HG02885 (cell line): ENCODE measurements at regions not wholly inside any gene's neighbourhood (a gene's known extent, or its start where the extent isn't known, plus 50 kb on each side); places are given as distances from the start of the nearest gene placed in this dataset.

Source experiments
- ATAC-seq: cut with Tn5 transposase; IDR thresholded peaks from one replicate; pipeline ENCODE4 v1.9.1; 2021; ENCODE audit warnings: mild to moderate bottlenecking; ENCODE audit not compliant: unreplicated experiment, poor library complexity

- no peak for ATAC-seq
Observed at GRCh38 chr16:7992616-7993015, 597.7 kb downstream of the TMEM114 start.

GRCh38 chr16:7990626-7991260 lies 599.6 kb downstream of the TMEM114 start:
- no peak for ATAC-seq

DNA sequence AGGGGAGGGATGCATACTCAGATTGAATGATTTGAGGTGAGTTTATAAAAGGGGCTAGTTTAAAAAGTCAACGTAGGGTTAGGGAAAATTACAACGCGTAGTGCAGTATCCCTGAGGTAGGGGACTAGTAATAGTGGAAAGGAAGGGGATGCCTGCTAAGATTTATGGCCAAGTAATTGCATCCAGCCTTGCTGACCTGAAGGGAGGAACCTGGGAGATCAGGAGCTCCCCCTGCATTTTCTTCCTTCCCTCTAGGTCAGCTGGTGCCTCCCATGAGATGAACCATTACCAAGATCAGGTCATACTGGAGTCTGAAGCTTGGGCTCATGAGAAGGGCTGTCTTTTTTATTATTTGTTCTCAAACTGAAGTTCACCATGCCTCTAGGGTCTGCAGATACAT lies 606.6 kb downstream of the TMEM114 start:
- ATAC-seq: no peak

- ATAC-seq: no peak
Observed at GRCh38 chr16:7980133-7980483, 610.2 kb downstream of the TMEM114 start.

DNA sequence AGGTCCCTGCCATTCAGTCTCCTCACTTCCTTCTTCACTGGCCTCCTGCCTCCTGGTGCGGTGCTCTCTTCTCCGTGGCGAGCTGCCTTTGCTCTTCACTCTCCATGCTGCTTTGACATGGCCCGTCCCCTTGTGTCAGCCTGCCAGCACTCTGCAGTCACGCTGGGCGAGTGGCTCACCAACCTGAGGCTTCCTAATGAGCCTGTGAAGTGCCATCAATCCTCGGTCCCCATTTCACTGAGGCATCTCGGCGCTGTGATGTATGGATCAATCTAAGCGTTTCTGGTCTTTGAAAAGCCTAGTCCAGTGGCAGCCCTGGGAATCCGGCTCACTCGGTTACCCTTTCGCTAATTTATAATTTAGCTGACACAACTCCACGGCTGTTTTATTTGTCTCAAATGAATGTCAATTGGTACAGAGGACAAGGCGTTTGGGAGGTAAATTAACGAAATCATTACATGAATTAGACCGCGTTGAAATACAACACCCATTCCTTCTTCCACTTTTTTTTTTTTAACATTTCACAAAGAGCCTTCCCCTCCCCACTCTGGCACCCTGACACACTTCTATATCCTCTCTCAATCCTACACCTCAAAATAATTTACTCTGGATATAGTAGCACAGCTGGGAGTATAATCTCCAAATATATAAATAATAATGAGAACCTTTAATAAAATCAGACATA lies 610.7 kb downstream of the TMEM114 start:
- ATAC-seq: no peak

DNA sequence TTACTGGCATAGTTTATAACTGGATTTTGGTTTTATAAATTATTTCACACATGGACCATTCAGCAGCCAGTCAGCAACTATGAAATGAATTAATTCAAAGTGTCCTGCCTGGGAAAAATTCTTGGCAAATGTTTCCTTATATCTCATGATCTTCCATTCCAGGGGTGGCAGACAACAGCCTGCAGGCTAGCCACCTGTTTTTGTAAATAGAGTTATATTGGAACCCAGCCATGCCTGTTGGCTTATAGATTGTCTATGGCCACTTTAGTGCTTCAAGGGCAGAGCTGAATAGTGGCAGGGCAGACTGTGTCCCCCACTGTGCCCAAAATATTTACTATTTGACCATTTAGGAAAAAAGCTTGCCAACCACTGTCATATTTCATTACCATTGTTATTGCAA lies 613.7 kb downstream of the TMEM114 start:
- no peak for ATAC-seq

- ATAC-seq: no peak
Observed at GRCh38 chr16:7976125-7976524, 614.2 kb downstream of the TMEM114 start.

- ATAC-seq: no peak
Observed at GRCh38 chr16:7967996-7968509, 622.3 kb downstream of the TMEM114 start.

GRCh38 chr16:7964744-7965143 lies 625.6 kb downstream of the TMEM114 start:
- no peak for ATAC-seq

DNA sequence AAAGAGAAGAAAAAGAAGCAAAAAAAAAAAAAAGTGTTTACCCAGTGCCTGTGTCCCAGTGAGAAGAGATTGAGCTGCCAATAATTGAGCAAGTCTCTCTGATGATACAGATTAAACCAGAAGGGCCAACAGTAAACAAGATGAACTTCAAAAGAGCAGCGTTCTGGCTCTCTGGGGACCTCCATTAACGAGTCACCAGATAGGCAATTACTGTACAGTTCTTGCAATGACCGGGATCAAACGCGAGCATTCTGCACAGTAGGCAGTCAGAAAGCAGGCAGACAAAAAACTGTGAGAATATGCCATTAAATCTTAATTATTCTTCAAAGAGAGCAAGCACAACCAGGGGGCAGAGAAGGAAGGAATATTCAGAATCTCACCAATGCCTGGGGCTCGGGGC lies 626.1 kb downstream of the TMEM114 start:
- ATAC-seq: no peak

- no peak for ATAC-seq
Observed at GRCh38 chr16:7962091-7962879, 628.0 kb downstream of the TMEM114 start.

DNA sequence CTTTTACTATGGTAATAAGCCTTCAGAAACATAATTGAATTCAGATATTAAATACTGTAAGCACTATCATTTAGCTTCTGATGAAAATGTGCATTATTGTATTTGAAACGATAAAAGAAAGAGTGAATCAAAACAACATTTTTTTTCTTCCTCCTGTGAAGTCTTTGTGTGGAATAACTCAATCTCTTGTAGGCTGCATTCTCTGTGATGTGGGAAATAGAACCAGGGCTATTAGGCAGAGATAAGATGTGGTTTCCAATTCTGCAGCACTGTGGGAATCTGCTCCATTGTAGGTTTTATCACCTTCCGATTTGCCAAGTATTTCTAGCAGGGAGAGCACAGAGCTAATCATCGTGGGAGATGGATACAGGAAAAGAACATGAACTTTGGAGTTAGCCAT lies 624.5 kb downstream of the RBFOX1 start:
- ATAC-seq: no peak

GRCh38 chr16:7953360-7953759 lies 620.7 kb downstream of the RBFOX1 start:
- no peak for ATAC-seq

DNA sequence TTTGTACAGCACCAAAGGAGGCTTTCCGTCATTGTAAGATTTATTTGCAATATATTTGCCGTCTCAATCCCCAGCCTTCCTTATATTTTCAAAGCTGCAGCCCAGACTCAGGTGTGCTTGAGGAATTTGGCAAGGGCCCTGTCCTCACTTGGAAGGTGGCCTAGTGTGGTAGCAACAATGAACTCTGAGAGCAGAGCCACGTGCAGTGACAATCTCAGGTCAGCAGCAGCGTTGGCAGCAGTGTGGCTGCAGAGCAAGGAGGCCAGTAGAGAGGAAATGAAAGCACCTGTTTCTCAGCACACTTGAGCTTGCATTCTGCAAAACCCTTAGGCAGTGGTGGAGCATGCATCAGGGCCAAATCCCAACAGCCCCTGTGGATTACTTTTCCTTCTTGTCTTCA lies 613.5 kb downstream of the RBFOX1 start:
- no peak for ATAC-seq

GRCh38 chr16:7938175-7938574 lies 605.5 kb downstream of the RBFOX1 start:
- no peak for ATAC-seq

GRCh38 chr16:7921345-7921744 lies 588.7 kb downstream of the RBFOX1 start:
- ATAC-seq: no peak

- no peak for ATAC-seq
Observed at GRCh38 chr16:7919782-7920181, 587.1 kb downstream of the RBFOX1 start.

DNA sequence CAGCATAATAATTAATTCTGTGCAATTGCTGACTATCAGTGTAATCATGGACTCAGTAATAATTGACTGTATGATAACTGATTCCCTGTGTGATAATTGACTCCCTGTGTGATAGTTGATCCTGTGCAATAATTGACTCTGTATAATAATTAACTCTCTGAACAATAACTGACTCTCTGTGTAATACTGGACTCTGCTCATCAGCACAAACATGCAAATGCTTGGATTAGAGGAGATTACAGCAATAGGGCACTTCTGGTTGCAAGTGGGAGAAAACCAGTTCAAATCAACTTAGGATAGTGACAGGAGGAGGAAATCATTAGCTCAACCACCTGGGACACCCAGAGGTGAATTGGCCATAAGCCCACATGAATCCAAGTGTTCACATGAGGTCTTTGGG lies 582.1 kb downstream of the RBFOX1 start:
- ATAC-seq: no peak

DNA sequence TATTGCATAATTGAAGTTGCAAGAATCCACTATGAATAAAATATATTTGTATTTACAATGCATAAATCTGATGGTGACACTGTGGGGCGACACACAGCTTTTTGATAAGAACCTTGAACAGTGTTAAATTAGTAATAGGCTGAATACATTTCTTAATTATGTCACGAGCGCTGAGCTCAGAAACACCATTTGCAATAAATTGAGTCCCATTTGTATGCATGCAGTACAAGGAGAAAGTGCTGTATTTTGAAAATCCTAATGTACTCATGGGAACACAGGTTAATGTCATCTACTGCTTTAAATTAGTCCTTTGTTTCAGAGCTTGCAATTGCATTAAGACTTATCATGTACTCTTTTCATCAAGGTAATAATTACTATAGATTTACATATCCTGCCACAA lies 579.5 kb downstream of the RBFOX1 start:
- no peak for ATAC-seq

DNA sequence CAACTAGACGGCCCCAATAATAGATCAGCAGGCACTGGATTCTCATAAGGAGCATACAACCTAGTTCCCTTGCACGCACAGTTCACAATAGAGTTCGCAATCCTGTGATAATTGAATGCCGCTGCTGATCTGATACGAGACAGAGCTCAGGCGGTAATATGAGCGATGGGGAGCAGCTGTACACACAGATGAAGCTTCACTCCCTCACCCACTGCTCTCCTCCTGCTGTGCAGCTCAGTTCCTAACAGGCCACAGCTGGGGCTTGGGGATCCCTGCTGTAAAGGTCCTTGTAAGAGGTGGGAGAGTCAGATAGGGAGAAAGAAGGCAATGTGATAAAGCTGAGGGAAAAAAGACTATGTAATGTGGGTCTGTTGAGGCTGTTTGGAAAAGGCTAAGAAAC lies 577.5 kb downstream of the RBFOX1 start:
- no peak for ATAC-seq

DNA sequence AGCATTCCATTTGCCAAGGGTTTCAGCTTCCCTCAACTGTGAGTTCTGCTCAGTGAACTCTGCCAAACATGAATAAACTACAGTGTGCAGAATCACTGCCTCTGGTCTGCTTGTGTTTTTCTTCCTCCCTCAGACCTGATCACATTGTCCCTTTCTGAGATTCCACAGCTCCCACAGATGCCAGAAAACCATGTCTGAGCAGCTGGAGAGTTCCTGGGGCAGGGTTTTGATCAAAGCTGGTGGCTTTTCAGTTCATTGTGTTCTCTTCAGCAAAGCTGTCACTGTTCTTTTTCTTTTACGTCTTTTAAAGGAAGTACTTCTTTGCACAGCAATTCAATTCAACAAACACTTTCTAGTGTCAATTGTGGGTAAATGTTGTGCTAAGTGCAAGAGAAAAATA lies 555.8 kb downstream of the RBFOX1 start:
- no peak for ATAC-seq
